Stimulated activated CD8-positive, alpha-beta memory T cell treated with anti-CD3 and anti-CD28 coated beads, Interleukin-2, amount 100 ng/mL, for 1 hour (primary cell): ENCODE measurements at regions not wholly inside any gene's neighbourhood (a gene's known extent, or its start where the extent isn't known, plus 50 kb on each side); places are given as distances from the start of the nearest gene placed in this dataset.
"Not testable (repeated sequence)": the region's sequence is repeated elsewhere in the genome, so short reads cannot be mapped to it uniquely, and the experiment has no call there.

Experiments used
- DNase-seq, 2 donors: peaks; one replicate each; pipeline ENCODE4 v3.0.0-alpha.2; 2020; ENCODE audit warnings: low read depth in 2 of 2

- no peak for DNase-seq
Observed at GRCh38 chr10:118948786-118949185, 80.7 kb upstream of the NANOS1 start.

GRCh38 chr10:118950190-118950680, 79.3 kb upstream of the NANOS1 start:
- DNase-seq: no peak

GRCh38 chr10:118950997-118951637, 78.4 kb upstream of the NANOS1 start:
- DNase-seq: no peak

- no peak for DNase-seq
Observed at GRCh38 chr10:118952493-118953295, 76.8 kb upstream of the NANOS1 start.

- no peak for DNase-seq
Observed at GRCh38 chr10:118953598-118954393, 75.7 kb upstream of the NANOS1 start.

GRCh38 chr10:118955531-118955930, 74.0 kb upstream of the NANOS1 start:
- no peak for DNase-seq

GRCh38 chr10:118955951-118956801, 73.3 kb upstream of the NANOS1 start:
- no peak for DNase-seq

- no peak for DNase-seq
Observed at GRCh38 chr10:118956802-118957442, 72.6 kb upstream of the NANOS1 start.

GRCh38 chr10:118957443-118957825, 72.1 kb upstream of the NANOS1 start:
- no peak for DNase-seq

GRCh38 chr10:118957966-118958365, 71.5 kb upstream of the NANOS1 start:
- no peak for DNase-seq

- DNase-seq: no peak
Observed at GRCh38 chr10:118958559-118958958, 71.0 kb upstream of the NANOS1 start.

- DNase-seq: no peak
Observed at GRCh38 chr10:118958984-118959925, 70.3 kb upstream of the NANOS1 start.

GRCh38 chr10:118960157-118961090, 69.1 kb upstream of the NANOS1 start:
- no peak for DNase-seq

- no peak for DNase-seq
Observed at GRCh38 chr10:118961436-118961835, 68.1 kb upstream of the NANOS1 start.

- not testable (repeated sequence) for DNase-seq
Observed at GRCh38 chr10:118962331-118962868, 67.1 kb upstream of the NANOS1 start.

- DNase-seq: no peak
Observed at GRCh38 chr10:118963341-118963740, 66.2 kb upstream of the NANOS1 start.

- DNase-seq: no peak
Observed at GRCh38 chr10:118963933-118964332, 65.6 kb upstream of the NANOS1 start.

GRCh38 chr10:118964476-118964875, 65.0 kb upstream of the NANOS1 start:
- not testable (repeated sequence) for DNase-seq
